Gastroesophageal sphincter (tissue), 3 donors: ENCODE measurements at regions not wholly inside any gene's neighbourhood (a gene's known extent, or its start where the extent isn't known, plus 50 kb on each side); places are given as distances from the start of the nearest gene placed in this dataset.

Experiments
- POLR2A ChIP-seq, 2 donors: fragments of 450-650 bp; IDR thresholded peaks; one replicate each; pipeline ENCODE4 v1.6.1; 2017; ENCODE audit warnings: antibody characterized with exemption in 2 of 2, mild to moderate bottlenecking in 2 of 2, moderate library complexity in 1 of 2
- TF ChIP-seq, protein P1 (sequence below), 4 experiments: fragments of 200-600 bp in 2 of 4; fragments of 450-650 bp in 2 of 4; sonication (generic) in 1 of 4; IDR thresholded peaks; one replicate each; pipeline ENCODE4 v1.5.1; 2017 to 2019; ENCODE audit warnings: antibody characterized with exemption in 4 of 4, mild to moderate bottlenecking in 2 of 4, moderate library complexity in 2 of 4

DNA sequence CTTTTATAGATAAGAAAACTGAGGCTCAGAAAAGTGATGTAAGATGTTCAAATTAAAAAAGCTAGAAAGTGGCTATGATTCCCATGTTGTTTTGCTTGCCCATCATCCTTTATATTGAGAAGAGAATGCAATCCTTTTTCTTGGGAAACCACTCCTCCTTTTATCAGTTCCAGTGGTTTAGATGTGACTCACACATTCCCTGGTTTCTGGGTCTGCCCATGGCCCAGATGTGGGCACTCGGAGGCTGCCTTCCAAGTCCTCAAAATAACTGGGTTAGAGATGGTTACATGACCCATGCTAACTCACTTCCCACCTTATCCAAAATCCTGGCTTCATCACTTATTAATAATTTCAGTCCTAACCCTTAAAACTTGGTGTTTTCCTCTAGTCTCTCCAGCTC, 550.0 kb downstream of the MDFIC start:
- TF ChIP-seq POLR2A (IDR thresholded peaks at IDR 0.05), result no peak
- TF ChIP-seq, protein P1, sequence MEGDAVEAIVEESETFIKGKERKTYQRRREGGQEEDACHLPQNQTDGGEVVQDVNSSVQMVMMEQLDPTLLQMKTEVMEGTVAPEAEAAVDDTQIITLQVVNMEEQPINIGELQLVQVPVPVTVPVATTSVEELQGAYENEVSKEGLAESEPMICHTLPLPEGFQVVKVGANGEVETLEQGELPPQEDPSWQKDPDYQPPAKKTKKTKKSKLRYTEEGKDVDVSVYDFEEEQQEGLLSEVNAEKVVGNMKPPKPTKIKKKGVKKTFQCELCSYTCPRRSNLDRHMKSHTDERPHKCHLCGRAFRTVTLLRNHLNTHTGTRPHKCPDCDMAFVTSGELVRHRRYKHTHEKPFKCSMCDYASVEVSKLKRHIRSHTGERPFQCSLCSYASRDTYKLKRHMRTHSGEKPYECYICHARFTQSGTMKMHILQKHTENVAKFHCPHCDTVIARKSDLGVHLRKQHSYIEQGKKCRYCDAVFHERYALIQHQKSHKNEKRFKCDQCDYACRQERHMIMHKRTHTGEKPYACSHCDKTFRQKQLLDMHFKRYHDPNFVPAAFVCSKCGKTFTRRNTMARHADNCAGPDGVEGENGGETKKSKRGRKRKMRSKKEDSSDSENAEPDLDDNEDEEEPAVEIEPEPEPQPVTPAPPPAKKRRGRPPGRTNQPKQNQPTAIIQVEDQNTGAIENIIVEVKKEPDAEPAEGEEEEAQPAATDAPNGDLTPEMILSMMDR (IDR thresholded peaks at IDR 0.05), result no peak
